ENCODE measurements at regions not wholly inside any gene's neighbourhood (a gene's known extent, or its start where the extent isn't known, plus 50 kb on each side); places are given as distances from the start of the nearest gene placed in this dataset.

GRCh38 chr9:86636038-86636437 lies 281.8 kb upstream of the TUT7 start:
- no peaks in the 10 kb centered on the region for H3K36me3 ChIP-seq
- no peak for DNase-seq (ENCODE audit: low read depth in 1 of 2, low spot score in 1 of 2)
- H3K4me1 ChIP-seq (ENCODE audit: low read depth): peaks cover 7% of the 10 kb centered on the region
- no peak for TF ChIP-seq CTCF (IDR thresholded peaks at IDR 0.05; ENCODE audit: low read depth, low read length)
- no peaks in the 10 kb centered on the region for H3K9me3 ChIP-seq (ENCODE audit: low read depth)
- no peaks in the 10 kb centered on the region for H3K27me3 ChIP-seq
- H3K4me3 ChIP-seq: no peak overlapping the region
- H3K27ac ChIP-seq: peak overlapping the region; percentile 66

- TF ChIP-seq CTCF (IDR thresholded peaks at IDR 0.05; ENCODE audit: low read depth, low read length): no peak
- no peak for DNase-seq (ENCODE audit: low read depth in 1 of 2, low spot score in 1 of 2)
- Histone ChIP-seq H3K27me3 (no peaks in the 10 kb centered on the region), H3K4me3 (no peak overlapping the region), H3K27ac (no peak overlapping the region), H3K4me1 (ENCODE audit: low read depth) (peaks cover 8% of the 10 kb centered on the region), H3K36me3 (no peaks in the 10 kb centered on the region), H3K9me3 (ENCODE audit: low read depth) (no peaks in the 10 kb centered on the region)
These were observed 280.3 kb upstream of the TUT7 start for GRCh38 chr9:86634501-86634900.

- H3K27ac ChIP-seq: no peak overlapping the region
- DNase-seq (ENCODE audit: low read depth in 1 of 2, low spot score in 1 of 2): no peak
- H3K9me3 ChIP-seq (ENCODE audit: low read depth): no peaks in the 10 kb centered on the region
- H3K27me3 ChIP-seq: no peaks in the 10 kb centered on the region
- H3K4me3 ChIP-seq: no peak overlapping the region
- no peak for TF ChIP-seq CTCF (IDR thresholded peaks at IDR 0.05; ENCODE audit: low read depth, low read length)
- H3K36me3 ChIP-seq: no peaks in the 10 kb centered on the region
- H3K4me1 ChIP-seq (ENCODE audit: low read depth): peaks cover 8% of the 10 kb centered on the region
These were observed 279.7 kb upstream of the TUT7 start for GRCh38 chr9:86633945-86634344.

- no peaks in the 10 kb centered on the region for H3K27me3 ChIP-seq
These were observed 278.3 kb upstream of the TUT7 start for GRCh38 chr9:86632537-86632936.

GRCh38 chr9:86629530-86629929 lies 275.3 kb upstream of the TUT7 start:
- Histone ChIP-seq H3K9me3 (ENCODE audit: low read depth) (no peaks in the 10 kb centered on the region), H3K27ac (no peak overlapping the region), H3K36me3 (no peaks in the 10 kb centered on the region), H3K4me1 (ENCODE audit: low read depth) (peaks cover 3% of the 10 kb centered on the region), H3K4me3 (no peak overlapping the region), H3K27me3 (no peaks in the 10 kb centered on the region)
- no peak for TF ChIP-seq CTCF (IDR thresholded peaks at IDR 0.05; ENCODE audit: low read depth, low read length)
- no peak for DNase-seq (ENCODE audit: low read depth in 1 of 2, low spot score in 1 of 2)

More at GRCh38 chr9:86632537-86632936, 278.3 kb upstream of the TUT7 start:
- Histone ChIP-seq H3K9me3 (ENCODE audit: low read depth) (no peaks in the 10 kb centered on the region), H3K4me3 (no peak overlapping the region), H3K27ac (no peak overlapping the region), H3K4me1 (ENCODE audit: low read depth) (peaks cover 8% of the 10 kb centered on the region), H3K36me3 (no peaks in the 10 kb centered on the region)
- no peak for DNase-seq (ENCODE audit: low read depth in 1 of 2, low spot score in 1 of 2)
- no peak for TF ChIP-seq CTCF (IDR thresholded peaks at IDR 0.05; ENCODE audit: low read depth, low read length)

- H3K27me3 ChIP-seq: no peaks in the 10 kb centered on the region
- no peak for TF ChIP-seq CTCF (IDR thresholded peaks at IDR 0.05; ENCODE audit: low read depth, low read length)
These were observed 272.6 kb upstream of the TUT7 start for GRCh38 chr9:86626802-86627201.

More at GRCh38 chr9:86626802-86627201, 272.6 kb upstream of the TUT7 start:
- Histone ChIP-seq H3K27ac (no peak overlapping the region), H3K4me3 (no peak overlapping the region), H3K36me3 (no peaks in the 10 kb centered on the region), H3K4me1 (ENCODE audit: low read depth) (peaks cover 3% of the 10 kb centered on the region), H3K9me3 (ENCODE audit: low read depth) (no peaks in the 10 kb centered on the region)
- no peak for DNase-seq (ENCODE audit: low read depth in 1 of 2, low spot score in 1 of 2)
